ENCODE measurements at regions not wholly inside any gene's neighbourhood (a gene's known extent, or its start where the extent isn't known, plus 50 kb on each side); places are given as distances from the start of the nearest gene placed in this dataset.

DNA sequence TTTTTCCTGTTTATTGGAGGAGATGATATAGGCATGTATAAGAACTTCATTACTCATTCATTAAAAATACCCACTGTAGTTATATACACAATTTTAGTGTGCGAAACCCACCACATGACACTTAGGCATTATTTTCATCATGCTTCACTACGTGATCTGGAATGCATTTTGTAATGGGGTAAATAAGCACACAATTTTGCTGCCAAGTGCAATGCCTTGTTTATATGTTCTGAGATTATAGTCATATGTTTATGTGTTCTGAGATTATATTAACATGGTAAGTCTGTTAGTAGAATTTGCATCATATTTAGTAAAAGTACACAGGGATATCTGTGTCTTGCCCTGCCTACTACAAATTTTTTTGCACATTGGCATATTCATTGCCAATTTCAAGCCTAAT lies 1123.0 kb downstream of the LRFN5 start:
- H3K9me2 ChIP-seq (replicated peaks; ENCODE audit: low read length) = no peaks in the 10 kb centered on the region
- ATAC-seq (no peak), DNase-seq (no peak)
- no peaks in the 10 kb centered on the region for H3K36me3 ChIP-seq (ENCODE audit: low read depth, low read length)
- H3K27me3 ChIP-seq (ENCODE audit: low read length) = no peaks in the 10 kb centered on the region
- no peak overlapping the region for H2AFZ ChIP-seq (ENCODE audit: low read length)
- H3F3A ChIP-seq (ENCODE audit: low read length, unreplicated experiment) = no peaks in the 10 kb centered on the region
- no peak overlapping the region for H3K4me3 ChIP-seq (ENCODE audit: low read length)
- no peaks in the 10 kb centered on the region for H4K20me1 ChIP-seq (ENCODE audit: low read length)
- H3K27ac ChIP-seq (ENCODE audit: low read length) = no peak overlapping the region
- POLR2A ChIA-PET (ENCODE audit: unreplicated experiment) = no interaction called here
- H3K9me3 ChIP-seq (ENCODE audit: low read length) = no peaks in the 10 kb centered on the region
- intact Hi-C loops (cut with micrococcal nuclease) = no loop called here
- H3K9ac ChIP-seq (ENCODE audit: low read length) = no peak overlapping the region
- BruUV-seq (replicated peaks) = no TSS peak
- TF ChIP-seq EZH2 (IDR thresholded peaks at IDR 0.05; ENCODE audit: low read length, unreplicated experiment) (no peak), EZH2phosphoT487 (IDR thresholded peaks at IDR 0.05; ENCODE audit: borderline replicate concordance, low read length) (no peak), CTCF (conservative IDR thresholded peaks at IDR 0.05; ENCODE audit: low read depth, low read length) (no peak)
- CTCF ChIA-PET = no interaction called here
- no peaks in the 10 kb centered on the region for H3K4me1 ChIP-seq (ENCODE audit: insufficient read depth, low read length)
- H3K4me2 ChIP-seq (ENCODE audit: low read length) = no peak overlapping the region
- H3K79me2 ChIP-seq (ENCODE audit: low read length) = no peaks in the 10 kb centered on the region

- H3K4me2 ChIP-seq (ENCODE audit: low read length) = no peak overlapping the region
- intact Hi-C loops (cut with micrococcal nuclease) = no loop called here
- no peak for ATAC-seq
- no peaks in the 10 kb centered on the region for H4K20me1 ChIP-seq (ENCODE audit: low read length)
- no peaks in the 10 kb centered on the region for H3K27me3 ChIP-seq (ENCODE audit: low read length)
- no peak overlapping the region for H2AFZ ChIP-seq (ENCODE audit: low read length)
- peaks cover 1% of the 10 kb centered on the region; the same call in 1 of the 2 replicates for H3K9me3 ChIP-seq (ENCODE audit: low read length)
- no peak for DNase-seq
- no peaks in the 10 kb centered on the region for H3K79me2 ChIP-seq (ENCODE audit: low read length)
- H3F3A ChIP-seq (ENCODE audit: low read length, unreplicated experiment) = no peaks in the 10 kb centered on the region
- H3K4me3 ChIP-seq (ENCODE audit: low read length) = no peak overlapping the region
- 0 out of 2 replicates have a peak, but pooled peaks cover 4% of the 10 kb centered on the region for H3K9me2 ChIP-seq (replicated peaks; ENCODE audit: low read length)
- H3K4me1 ChIP-seq (ENCODE audit: insufficient read depth, low read length) = peaks cover 10% of the 10 kb centered on the region
- H3K9ac ChIP-seq (ENCODE audit: low read length) = no peak overlapping the region
- POLR2A ChIA-PET (ENCODE audit: unreplicated experiment) = no interaction called here
- TF ChIP-seq EZH2 (IDR thresholded peaks at IDR 0.05; ENCODE audit: low read length, unreplicated experiment) = no peak
- TF ChIP-seq CTCF (conservative IDR thresholded peaks at IDR 0.05; ENCODE audit: low read depth, low read length) = no peak
- no peak for TF ChIP-seq EZH2phosphoT487 (IDR thresholded peaks at IDR 0.05; ENCODE audit: borderline replicate concordance, low read length)
- CTCF ChIA-PET = no interaction called here
- BruUV-seq (replicated peaks) = no TSS peak
- H3K36me3 ChIP-seq (ENCODE audit: low read depth, low read length) = no peaks in the 10 kb centered on the region
- H3K27ac ChIP-seq (ENCODE audit: low read length) = no peak overlapping the region
Observed at GRCh38 chr14:42719391-42719790, 1112.7 kb downstream of the LRFN5 start.

DNA sequence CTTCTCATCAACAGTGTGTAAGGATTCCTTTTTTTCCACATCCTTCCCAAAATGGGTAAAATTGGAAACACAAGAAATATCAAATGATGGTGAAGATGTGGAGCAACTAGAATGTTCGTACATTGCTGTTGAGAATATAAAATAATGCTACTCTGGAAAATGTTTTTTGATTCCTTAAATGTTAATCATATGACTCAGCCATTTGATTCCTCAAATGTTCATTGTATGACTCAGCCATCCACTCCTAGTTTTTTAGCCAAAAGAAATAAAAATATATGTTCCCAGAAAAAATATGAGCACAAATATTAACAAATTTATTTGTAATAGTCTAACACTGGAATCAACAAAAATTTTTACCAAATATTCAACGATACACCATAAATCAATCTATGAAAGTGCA lies 1108.6 kb downstream of the LRFN5 start:
- no peaks in the 10 kb centered on the region for H4K20me1 ChIP-seq (ENCODE audit: low read length)
- TF ChIP-seq EZH2phosphoT487 (IDR thresholded peaks at IDR 0.05; ENCODE audit: borderline replicate concordance, low read length) (no peak), EZH2 (IDR thresholded peaks at IDR 0.05; ENCODE audit: low read length, unreplicated experiment) (no peak), CTCF (conservative IDR thresholded peaks at IDR 0.05; ENCODE audit: low read depth, low read length) (no peak)
- H3F3A ChIP-seq (ENCODE audit: low read length, unreplicated experiment) = no peaks in the 10 kb centered on the region
- ChIA-PET POLR2A (ENCODE audit: unreplicated experiment) (no interaction called here), CTCF (no interaction called here)
- H3K4me2 ChIP-seq (ENCODE audit: low read length) = peak overlapping the region; percentile 15
- H3K4me1 ChIP-seq (ENCODE audit: insufficient read depth, low read length) = peaks cover 11% of the 10 kb centered on the region
- 0 out of 2 replicates have a peak overlapping the region, but pooled peaks have one; percentile 18 for H3K27ac ChIP-seq (ENCODE audit: low read length)
- H2AFZ ChIP-seq (ENCODE audit: low read length) = no peak overlapping the region
- DNase-seq = peak; percentile 69
- BruUV-seq (replicated peaks) = no TSS peak
- ATAC-seq = peak; percentile 73
- H3K79me2 ChIP-seq (ENCODE audit: low read length) = no peaks in the 10 kb centered on the region
- H3K36me3 ChIP-seq (ENCODE audit: low read depth, low read length) = peaks cover 6% of the 10 kb centered on the region; the same call in 1 of the 2 replicates
- H3K9me2 ChIP-seq (replicated peaks; ENCODE audit: low read length) = no peaks in the 10 kb centered on the region
- H3K9ac ChIP-seq (ENCODE audit: low read length) = no peak overlapping the region
- no peaks in the 10 kb centered on the region for H3K27me3 ChIP-seq (ENCODE audit: low read length)
- no peak overlapping the region for H3K4me3 ChIP-seq (ENCODE audit: low read length)
- peaks cover 7% of the 10 kb centered on the region; the same call in 1 of the 2 replicates for H3K9me3 ChIP-seq (ENCODE audit: low read length)
- intact Hi-C loops (cut with micrococcal nuclease) = no loop called here

All from PC-3 (cell line).